PFSK-1 (cell line): ENCODE measurements at regions not wholly inside any gene's neighbourhood (a gene's known extent, or its start where the extent isn't known, plus 50 kb on each side); places are given as distances from the start of the nearest gene placed in this dataset.

Source experiments
- FOXP2 ChIP-seq: optimal IDR thresholded peaks from 2 replicates; pipeline ENCODE3; 2011; ENCODE audit warnings: borderline replicate concordance, control low read depth, inconsistent platforms; ENCODE audit not compliant: insufficient read depth; ENCODE audit errors: extremely low read length, extremely low read depth
- POLR2AphosphoS5 ChIP-seq: IDR thresholded peaks from 2 replicates; pipeline ENCODE4 v1.6.1; 2012; ENCODE audit warnings: low read depth, mild to moderate bottlenecking, control low read depth, low read length, moderate library complexity
- REST ChIP-seq, 2 experiments: IDR thresholded peaks; 2 replicates each; pipeline versions ENCODE4 v1.6.1 to v1.8.0; 2011 to 2012; ENCODE audit warnings: low read depth in 2 of 2, low read length in 2 of 2, control low read depth in 1 of 2, inconsistent platforms in 1 of 2, mild to moderate bottlenecking in 1 of 2, moderate library complexity in 1 of 2; ENCODE audit not compliant: insufficient read depth in 1 of 2
- SIN3A ChIP-seq: IDR thresholded peaks from 2 replicates; pipeline ENCODE4 v1.6.1; 2012; ENCODE audit warnings: mild to moderate bottlenecking, low read length, moderate library complexity, borderline replicate concordance; ENCODE audit not compliant: insufficient read depth
- TAF1 ChIP-seq: IDR thresholded peaks from 2 replicates; pipeline ENCODE4 v1.6.1; 2012; ENCODE audit warnings: low read length, control low read depth, borderline replicate concordance; ENCODE audit not compliant: insufficient read depth

DNA sequence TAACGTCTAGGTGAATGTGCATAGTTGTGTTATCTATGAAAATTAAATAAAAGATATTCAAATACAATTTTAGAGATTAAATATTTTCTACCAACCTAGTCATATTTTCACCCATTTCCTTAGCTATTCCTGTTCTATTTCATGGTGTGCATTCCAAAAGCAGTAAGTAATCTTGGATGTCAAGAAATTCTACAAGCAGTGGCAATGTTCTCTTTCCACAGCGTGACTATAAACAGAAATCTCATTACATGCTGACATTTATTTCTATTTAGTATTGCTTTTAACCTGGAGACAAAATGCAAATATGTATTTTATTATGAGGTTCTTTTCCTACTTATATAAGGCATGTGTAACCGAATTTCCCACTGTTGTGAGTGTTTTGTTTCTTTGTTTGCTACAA, 510.0 kb downstream of the ACTL7B start:
- TF ChIP-seq SIN3A, result no peak
- no peak for TF ChIP-seq POLR2AphosphoS5
- no peak for TF ChIP-seq REST (IDR thresholded peaks at IDR 0.05; ENCODE audit: insufficient read depth in 1 of 2, low read depth in 2 of 2, low read length in 2 of 2)
- TF ChIP-seq TAF1, result no peak
- no peak for TF ChIP-seq FOXP2
